ENCODE measurements at regions not wholly inside any gene's neighbourhood (a gene's known extent, or its start where the extent isn't known, plus 50 kb on each side); places are given as distances from the start of the nearest gene placed in this dataset.

GRCh38 chr2:129267559-129267958 is 711.9 kb upstream of the RAB6C start:
- Mint-ChIP-seq H3K9me3 (peaks cover 7% of the 10 kb centered on the region), H3K4me1 (no peaks in the 10 kb centered on the region), H3K36me3 (ENCODE audit: low read depth) (no peaks in the 10 kb centered on the region), H3K27me3 (no peaks in the 10 kb centered on the region), H3K4me3 (no peak overlapping the region), H3K27ac (no peak overlapping the region)
- DNase-seq: no peak
- CTCF ChIA-PET: no interaction called here
- POLR2A ChIA-PET: no interaction called here

- Mint-ChIP-seq H3K4me1 (no peaks in the 10 kb centered on the region), H3K4me3 (no peak overlapping the region), H3K27ac (no peak overlapping the region), H3K9me3 (no peaks in the 10 kb centered on the region), H3K27me3 (no peaks in the 10 kb centered on the region), H3K36me3 (ENCODE audit: low read depth) (no peaks in the 10 kb centered on the region)
- no peak for DNase-seq
- ChIA-PET POLR2A (no interaction called here), CTCF (no interaction called here)
Measured at GRCh38 chr2:129273266-129274037, 706.0 kb upstream of the RAB6C start.

GRCh38 chr2:129274038-129274415 is 705.4 kb upstream of the RAB6C start:
- ChIA-PET POLR2A (no interaction called here), CTCF (no interaction called here)
- H3K4me3 Mint-ChIP-seq: no peak overlapping the region
- H3K27ac Mint-ChIP-seq: no peak overlapping the region
- no peaks in the 10 kb centered on the region for H3K9me3 Mint-ChIP-seq
- H3K27me3 Mint-ChIP-seq: no peaks in the 10 kb centered on the region
- DNase-seq: no peak
- no peaks in the 10 kb centered on the region for H3K4me1 Mint-ChIP-seq
- no peaks in the 10 kb centered on the region for H3K36me3 Mint-ChIP-seq (ENCODE audit: low read depth)

- Mint-ChIP-seq H3K36me3 (ENCODE audit: low read depth) (no peaks in the 10 kb centered on the region), H3K4me3 (no peak overlapping the region), H3K4me1 (no peaks in the 10 kb centered on the region), H3K27ac (no peak overlapping the region), H3K27me3 (no peaks in the 10 kb centered on the region), H3K9me3 (no peaks in the 10 kb centered on the region)
- POLR2A ChIA-PET: no interaction called here
- CTCF ChIA-PET: no interaction called here
- no peak for DNase-seq
Measured at GRCh38 chr2:129274918-129275317, 704.5 kb upstream of the RAB6C start.

- no peaks in the 10 kb centered on the region for H3K36me3 Mint-ChIP-seq (ENCODE audit: low read depth)
- CTCF ChIA-PET: no interaction called here
- H3K4me3 Mint-ChIP-seq: no peak overlapping the region
- H3K27me3 Mint-ChIP-seq: no peaks in the 10 kb centered on the region
- no peaks in the 10 kb centered on the region for H3K4me1 Mint-ChIP-seq
- no peak for DNase-seq
- H3K27ac Mint-ChIP-seq: no peak overlapping the region
- POLR2A ChIA-PET: no interaction called here
- no peaks in the 10 kb centered on the region for H3K9me3 Mint-ChIP-seq
Measured at GRCh38 chr2:129275706-129276105, 703.8 kb upstream of the RAB6C start.

- no peaks in the 10 kb centered on the region for H3K27me3 Mint-ChIP-seq
- POLR2A ChIA-PET: no interaction called here
- no peaks in the 10 kb centered on the region for H3K9me3 Mint-ChIP-seq
- CTCF ChIA-PET: no interaction called here
- no peak for DNase-seq
- no peaks in the 10 kb centered on the region for H3K36me3 Mint-ChIP-seq (ENCODE audit: low read depth)
- H3K4me3 Mint-ChIP-seq: no peak overlapping the region
- H3K4me1 Mint-ChIP-seq: no peaks in the 10 kb centered on the region
- no peak overlapping the region for H3K27ac Mint-ChIP-seq
Measured at GRCh38 chr2:129276978-129277584, 702.4 kb upstream of the RAB6C start.

GRCh38 chr2:129277585-129277981 is 701.9 kb upstream of the RAB6C start:
- Mint-ChIP-seq H3K9me3 (no peaks in the 10 kb centered on the region), H3K27me3 (no peaks in the 10 kb centered on the region), H3K4me1 (no peaks in the 10 kb centered on the region), H3K36me3 (ENCODE audit: low read depth) (no peaks in the 10 kb centered on the region), H3K27ac (no peak overlapping the region), H3K4me3 (no peak overlapping the region)
- ChIA-PET CTCF (no interaction called here), POLR2A (no interaction called here)
- no peak for DNase-seq

- Mint-ChIP-seq H3K36me3 (ENCODE audit: low read depth) (no peaks in the 10 kb centered on the region), H3K4me1 (no peaks in the 10 kb centered on the region), H3K9me3 (no peaks in the 10 kb centered on the region), H3K27me3 (no peaks in the 10 kb centered on the region), H3K4me3 (no peak overlapping the region), H3K27ac (no peak overlapping the region)
- DNase-seq: no peak
- ChIA-PET CTCF (no interaction called here), POLR2A (no interaction called here)
Measured at GRCh38 chr2:129281791-129282530, 697.5 kb upstream of the RAB6C start.

- H3K27ac Mint-ChIP-seq: no peak overlapping the region
- no peaks in the 10 kb centered on the region for H3K9me3 Mint-ChIP-seq
- H3K4me3 Mint-ChIP-seq: no peak overlapping the region
- ChIA-PET POLR2A (no interaction called here), CTCF (no interaction called here)
- no peak for DNase-seq
- H3K36me3 Mint-ChIP-seq (ENCODE audit: low read depth): no peaks in the 10 kb centered on the region
- no peaks in the 10 kb centered on the region for H3K27me3 Mint-ChIP-seq
- no peaks in the 10 kb centered on the region for H3K4me1 Mint-ChIP-seq
Measured at GRCh38 chr2:129285012-129285411, 694.5 kb upstream of the RAB6C start.

GRCh38 chr2:129293326-129293725 is 686.1 kb upstream of the RAB6C start:
- no peaks in the 10 kb centered on the region for H3K27me3 Mint-ChIP-seq
- CTCF ChIA-PET: no interaction called here
- POLR2A ChIA-PET: no interaction called here
- H3K36me3 Mint-ChIP-seq (ENCODE audit: low read depth): no peaks in the 10 kb centered on the region
- H3K4me1 Mint-ChIP-seq: no peaks in the 10 kb centered on the region
- peaks cover 9% of the 10 kb centered on the region for H3K9me3 Mint-ChIP-seq
- DNase-seq: no peak
- no peak overlapping the region for H3K4me3 Mint-ChIP-seq
- H3K27ac Mint-ChIP-seq: no peak overlapping the region

- Mint-ChIP-seq H3K27ac (no peak overlapping the region), H3K27me3 (no peaks in the 10 kb centered on the region), H3K4me3 (no peak overlapping the region), H3K36me3 (ENCODE audit: low read depth) (no peaks in the 10 kb centered on the region), H3K4me1 (no peaks in the 10 kb centered on the region), H3K9me3 (peaks cover 7% of the 10 kb centered on the region)
- ChIA-PET POLR2A (no interaction called here), CTCF (no interaction called here)
- no peak for DNase-seq
Measured at GRCh38 chr2:129296396-129296795, 683.1 kb upstream of the RAB6C start.

GRCh38 chr2:129296806-129297205 is 682.7 kb upstream of the RAB6C start:
- Mint-ChIP-seq H3K36me3 (ENCODE audit: low read depth) (no peaks in the 10 kb centered on the region), H3K4me1 (no peaks in the 10 kb centered on the region), H3K27ac (no peak overlapping the region), H3K4me3 (no peak overlapping the region), H3K27me3 (no peaks in the 10 kb centered on the region), H3K9me3 (peaks cover 7% of the 10 kb centered on the region)
- POLR2A ChIA-PET: no interaction called here
- CTCF ChIA-PET: no interaction called here
- DNase-seq: no peak

- no peaks in the 10 kb centered on the region for H3K27me3 Mint-ChIP-seq
- peaks cover 7% of the 10 kb centered on the region for H3K9me3 Mint-ChIP-seq
- POLR2A ChIA-PET: no interaction called here
- no peak overlapping the region for H3K27ac Mint-ChIP-seq
- no peaks in the 10 kb centered on the region for H3K36me3 Mint-ChIP-seq (ENCODE audit: low read depth)
- no peak for DNase-seq
- CTCF ChIA-PET: no interaction called here
- no peak overlapping the region for H3K4me3 Mint-ChIP-seq
- H3K4me1 Mint-ChIP-seq: no peaks in the 10 kb centered on the region
Measured at GRCh38 chr2:129297430-129297829, 682.0 kb upstream of the RAB6C start.

GRCh38 chr2:129299338-129299737 is 680.1 kb upstream of the RAB6C start:
- Mint-ChIP-seq H3K27me3 (no peaks in the 10 kb centered on the region), H3K4me3 (no peak overlapping the region), H3K27ac (no peak overlapping the region), H3K9me3 (peaks cover 2% of the 10 kb centered on the region), H3K4me1 (no peaks in the 10 kb centered on the region), H3K36me3 (ENCODE audit: low read depth) (no peaks in the 10 kb centered on the region)
- POLR2A ChIA-PET: no interaction called here
- DNase-seq: no peak
- CTCF ChIA-PET: no interaction called here

All from activated CD4-positive, alpha-beta memory T cell treated with anti-CD3 and anti-CD28 coated beads, Interleukin-2, amount 10 ng/mL, durations not matched to agents 7 days and 5 days (primary cell).